ENCODE measurements at regions not wholly inside any gene's neighbourhood (a gene's known extent, or its start where the extent isn't known, plus 50 kb on each side); places are given as distances from the start of the nearest gene placed in this dataset.

DNA sequence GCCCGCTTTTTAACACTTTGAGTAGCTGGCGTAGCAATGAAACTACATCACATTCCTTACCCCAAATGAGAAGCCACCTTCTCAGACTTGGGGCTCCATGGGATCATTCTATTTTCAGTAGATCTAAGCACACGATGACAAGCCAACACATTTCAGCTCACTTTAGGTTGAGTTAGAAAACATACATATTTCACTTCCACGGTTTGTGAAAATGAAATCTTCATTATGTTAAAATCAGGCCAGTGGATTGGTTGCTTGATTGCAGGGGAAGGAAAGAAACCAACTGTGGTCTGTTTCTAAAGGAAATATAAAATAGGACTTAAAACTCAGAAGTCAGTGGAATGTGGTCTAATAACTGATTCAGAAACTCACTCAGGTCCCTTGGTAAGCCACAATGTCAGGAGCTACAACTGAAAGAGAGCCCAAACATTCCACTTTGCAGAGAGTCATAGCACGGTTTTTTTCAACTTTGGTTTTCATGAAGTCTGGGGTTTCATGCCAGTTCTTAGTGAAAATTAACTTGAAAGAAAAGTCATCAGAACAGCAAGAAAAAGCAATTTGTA is 82.3 kb upstream of the TIAM1 start:
- Histone ChIP-seq H4K20me1 (ENCODE audit: control insufficient read depth, insufficient read depth, insufficient read length) (no peaks in the 10 kb centered on the region), H4K91ac (ENCODE audit: insufficient read length, low read depth, low read length) (no peak overlapping the region), H3K18ac (ENCODE audit: insufficient read length, low read depth, low read length) (no peak overlapping the region), H2BK120ac (ENCODE audit: low read depth, low read length, poor library complexity, severe bottlenecking) (no peak overlapping the region), H3K79me1 (ENCODE audit: insufficient read depth, low read depth, low read length, poor library complexity, severe bottlenecking) (no peaks in the 10 kb centered on the region), H3K4me1 (ENCODE audit: insufficient read depth, low read length) (no peaks in the 10 kb centered on the region; the same call in 1 of the 2 replicates), H3K23me2 (ENCODE audit: insufficient read length, low read depth, low read length, poor library complexity, severe bottlenecking) (no peaks in the 10 kb centered on the region), H3K9ac (ENCODE audit: extremely low read depth, insufficient read length, low read length) (no peak overlapping the region), H2BK15ac (ENCODE audit: low read depth, low read length) (no peak overlapping the region), H3K27ac (ENCODE audit: insufficient read length, low read depth, low read length) (no peak overlapping the region), H2BK20ac (ENCODE audit: low read depth, low read length, poor library complexity, severe bottlenecking) (no peak overlapping the region), H3T11ph (ENCODE audit: low read length) (no peak overlapping the region), H3K79me2 (ENCODE audit: insufficient read depth, low read length) (no peaks in the 10 kb centered on the region), H2AK5ac (ENCODE audit: insufficient read length, low read length) (no peak overlapping the region), H4K8ac (replicated peaks; ENCODE audit: insufficient read length, low read depth, low read length) (no peak overlapping the region), H2BK12ac (ENCODE audit: insufficient read length, low read depth, low read length) (no peak overlapping the region), H4K5ac (ENCODE audit: insufficient read length, low read depth, low read length) (no peak overlapping the region), H3K9me3 (ENCODE audit: control insufficient read depth, low read depth, low read length) (no peaks in the 10 kb centered on the region), H3K27me3 (ENCODE audit: insufficient read depth, low read length) (no peaks in the 10 kb centered on the region), H3K14ac (ENCODE audit: insufficient read depth, low read length) (no peak overlapping the region), H3K56ac (ENCODE audit: insufficient read length, low read depth, low read length) (no peak overlapping the region), H3K4ac (ENCODE audit: low read depth, low read length) (no peak overlapping the region), H3K23ac (ENCODE audit: insufficient read length, low read depth, low read length) (no peak overlapping the region), H2AFZ (ENCODE audit: low read length) (no peak overlapping the region), H3K4me2 (ENCODE audit: insufficient read depth, insufficient read length, low read length) (no peak overlapping the region), H2BK5ac (ENCODE audit: insufficient read length, low read length) (no peak overlapping the region)
- peaks cover 0 to 2% (median 0%) of the 10 kb centered on the region in 3 experiments; a peak in 2 of 7 replicates for H3K36me3 Mint-ChIP-seq (ENCODE audit: insufficient read depth in 1 of 3, low read depth in 3 of 3)
- WGBS (ENCODE audit: extremely low coverage, insufficient read length, low lambda C conversion rate) = no CpG with 5 or more reads among the region's 5 CpGs
- no peaks in the 10 kb centered on the region for H3K27me3 Mint-ChIP-seq (ENCODE audit: low read depth)
- H3K4me1 Mint-ChIP-seq = peaks cover 7 to 17% of the 10 kb centered on the region in 2 experiments
- no peak for DNase-seq
- H3K27ac Mint-ChIP-seq = no peak overlapping the region
- H3K4me3 Mint-ChIP-seq = no peak overlapping the region
- TF ChIP-seq, protein P1, sequence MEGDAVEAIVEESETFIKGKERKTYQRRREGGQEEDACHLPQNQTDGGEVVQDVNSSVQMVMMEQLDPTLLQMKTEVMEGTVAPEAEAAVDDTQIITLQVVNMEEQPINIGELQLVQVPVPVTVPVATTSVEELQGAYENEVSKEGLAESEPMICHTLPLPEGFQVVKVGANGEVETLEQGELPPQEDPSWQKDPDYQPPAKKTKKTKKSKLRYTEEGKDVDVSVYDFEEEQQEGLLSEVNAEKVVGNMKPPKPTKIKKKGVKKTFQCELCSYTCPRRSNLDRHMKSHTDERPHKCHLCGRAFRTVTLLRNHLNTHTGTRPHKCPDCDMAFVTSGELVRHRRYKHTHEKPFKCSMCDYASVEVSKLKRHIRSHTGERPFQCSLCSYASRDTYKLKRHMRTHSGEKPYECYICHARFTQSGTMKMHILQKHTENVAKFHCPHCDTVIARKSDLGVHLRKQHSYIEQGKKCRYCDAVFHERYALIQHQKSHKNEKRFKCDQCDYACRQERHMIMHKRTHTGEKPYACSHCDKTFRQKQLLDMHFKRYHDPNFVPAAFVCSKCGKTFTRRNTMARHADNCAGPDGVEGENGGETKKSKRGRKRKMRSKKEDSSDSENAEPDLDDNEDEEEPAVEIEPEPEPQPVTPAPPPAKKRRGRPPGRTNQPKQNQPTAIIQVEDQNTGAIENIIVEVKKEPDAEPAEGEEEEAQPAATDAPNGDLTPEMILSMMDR (conservative IDR thresholded peaks at IDR 0.05) = no peak
- no peaks in the 10 kb centered on the region for H3K9me3 Mint-ChIP-seq
